Erythroblast (primary cell): ENCODE measurements at regions not wholly inside any gene's neighbourhood (a gene's known extent, or its start where the extent isn't known, plus 50 kb on each side); places are given as distances from the start of the nearest gene placed in this dataset.

ENCODE experiments used
- DNase-seq, 2 experiments: peaks; one replicate each; lab custom pipeline; 2025; lab: John Stamatoyannopoulos, UW
- GATA1 ChIP-seq: IDR thresholded peaks from 2 replicates; pipeline ENCODE4 v1.6.1; 2011; ENCODE audit warnings: low read depth, mild to moderate bottlenecking, control low read depth, low read length, moderate library complexity
- POLR2A ChIP-seq: IDR thresholded peaks from 2 replicates; pipeline ENCODE4 v1.6.1; 2011; ENCODE audit warnings: mild to moderate bottlenecking, low read length

DNA sequence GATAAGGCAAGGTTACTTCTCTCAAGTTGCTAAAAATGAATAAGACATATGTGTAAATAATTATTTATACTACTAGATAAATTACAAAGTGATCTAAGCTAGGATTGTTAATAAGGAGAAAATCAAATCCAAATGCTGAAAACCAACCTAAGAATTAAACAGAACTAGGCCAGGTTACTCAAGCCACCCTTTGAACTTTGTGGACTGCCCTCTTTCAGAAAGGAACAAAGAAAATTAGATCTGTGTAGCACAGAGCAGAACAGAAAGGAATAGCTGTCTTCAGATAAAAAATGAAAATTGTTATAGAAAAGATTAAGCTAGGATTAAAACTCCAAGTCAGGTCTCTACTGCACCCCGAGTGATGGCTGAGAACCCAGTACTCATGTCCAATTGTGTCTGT is 158.2 kb upstream of the LRIG1 start:
- TF ChIP-seq GATA1 (no peak), POLR2A (no peak)

DNA sequence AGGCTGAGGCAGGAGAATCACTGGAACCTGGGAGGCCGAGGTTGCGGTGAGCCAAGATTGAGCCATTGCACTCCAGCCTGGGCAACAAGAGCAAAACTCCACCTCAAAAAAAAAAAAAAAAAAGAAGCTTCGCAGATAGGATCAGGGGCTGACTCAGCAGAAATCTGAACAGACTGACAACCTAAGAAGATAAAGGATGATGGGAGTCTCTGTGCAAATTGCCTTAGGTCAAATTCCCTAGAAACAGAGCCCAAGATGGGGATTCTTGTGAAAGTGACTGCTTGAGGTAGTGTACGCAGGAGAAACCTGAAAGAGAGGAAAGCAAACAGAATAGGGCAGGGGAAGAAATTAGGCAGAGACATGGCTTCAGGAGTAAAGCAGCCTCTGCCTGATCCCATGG is 160.8 kb upstream of the LRIG1 start:
- TF ChIP-seq GATA1 (no peak), POLR2A (no peak)
- DNase-seq: peak in 1 of 2 experiments; percentile 3

More for the DNA sequence above, 158.2 kb upstream of the LRIG1 start:
- DNase-seq: no peak

DNA sequence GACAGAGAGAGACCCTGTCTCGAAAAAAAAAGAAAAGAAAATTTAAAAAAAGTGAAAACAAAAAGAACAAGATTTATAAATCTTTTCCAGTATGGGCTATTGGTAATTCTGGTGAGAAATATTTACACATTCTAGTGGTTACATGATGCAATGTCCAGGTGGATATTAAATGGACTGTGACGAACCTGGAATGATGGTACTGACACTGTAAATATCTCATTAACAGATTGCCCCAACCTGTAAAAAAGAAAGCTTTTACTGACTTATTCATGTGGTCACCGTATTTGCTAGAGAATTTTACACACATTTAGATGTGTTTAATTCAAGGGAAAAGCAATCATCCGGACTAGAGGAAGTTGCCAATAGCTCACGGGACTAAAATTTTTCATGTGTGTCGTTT is 162.1 kb upstream of the LRIG1 start:
- DNase-seq: no peak

DNA sequence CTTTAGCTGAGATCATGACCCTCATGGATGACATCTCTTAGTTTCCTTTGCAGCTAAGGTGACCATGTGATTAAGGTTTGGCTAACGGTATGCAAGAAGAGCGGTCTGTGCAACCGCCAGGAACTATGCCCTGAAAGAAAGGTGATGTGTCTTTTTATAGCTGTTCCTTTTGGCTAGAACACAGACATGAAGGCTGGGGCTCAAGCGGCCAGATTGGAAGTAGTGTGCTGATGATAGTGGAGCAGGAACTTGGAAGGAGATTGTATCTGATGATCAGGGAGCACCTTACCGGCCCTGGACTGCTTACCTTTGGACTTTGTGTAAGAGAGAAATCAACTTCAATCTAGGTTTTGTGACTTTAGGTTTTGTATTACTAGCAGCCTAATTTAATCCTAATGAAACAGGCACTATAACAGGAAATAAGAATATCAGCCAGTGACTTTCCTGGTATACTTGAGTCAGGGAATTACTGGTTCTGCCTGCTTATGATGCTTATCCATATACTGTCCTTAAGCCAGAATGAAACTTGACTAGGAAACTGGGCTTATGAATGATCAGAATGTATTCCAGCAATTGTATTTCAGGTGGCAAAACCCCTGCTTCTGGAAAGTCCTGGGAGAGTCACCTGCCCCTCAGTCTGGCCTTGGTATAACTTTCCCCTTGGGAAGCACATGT is 164.3 kb upstream of the LRIG1 start:
- DNase-seq: no peak
- TF ChIP-seq GATA1 (no peak), POLR2A (no peak)

More for the DNA sequence above, 162.1 kb upstream of the LRIG1 start:
- TF ChIP-seq POLR2A (no peak), GATA1 (no peak)

DNA sequence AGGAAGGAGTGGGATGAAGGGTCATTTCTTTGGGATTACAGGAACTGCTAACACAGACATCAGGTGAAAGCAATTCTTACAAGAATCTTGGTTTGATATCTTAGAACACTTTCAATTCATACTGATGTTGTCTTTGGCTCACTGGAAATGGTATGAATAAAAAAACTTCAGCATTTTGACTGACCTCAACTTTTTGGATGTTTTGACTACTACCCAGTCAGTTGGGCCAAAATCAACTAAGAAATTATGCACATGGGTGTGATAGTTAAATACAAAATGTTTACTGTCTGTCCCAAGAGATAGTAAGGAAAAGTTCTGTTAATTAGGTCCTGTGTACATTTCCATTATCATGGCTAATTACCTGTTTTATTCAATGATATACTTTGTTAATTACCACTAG is 165.5 kb upstream of the LRIG1 start:
- no peak for TF ChIP-seq POLR2A
- no peak for TF ChIP-seq GATA1
- DNase-seq: no peak

DNA sequence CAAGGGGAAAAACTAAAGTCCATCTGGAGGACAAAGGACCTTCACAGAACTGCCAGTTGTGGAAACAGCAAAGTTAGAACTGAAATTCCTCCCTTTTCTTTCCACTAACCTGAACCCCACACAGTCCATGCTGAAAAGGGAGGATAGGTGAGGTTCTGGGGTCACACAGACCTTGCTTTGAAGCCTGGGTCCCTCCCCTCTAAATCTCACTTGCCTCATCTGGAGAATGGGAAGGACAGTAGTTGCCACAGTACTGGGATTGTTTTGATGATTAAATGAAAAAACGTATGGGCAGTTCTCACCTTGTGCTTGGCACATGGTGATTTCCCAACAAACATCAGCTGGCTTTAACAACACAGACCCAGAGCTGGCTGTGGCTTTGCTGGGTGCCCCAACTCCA is 166.4 kb upstream of the LRIG1 start:
- TF ChIP-seq POLR2A: no peak
- no peak for TF ChIP-seq GATA1
- DNase-seq: no peak

DNA sequence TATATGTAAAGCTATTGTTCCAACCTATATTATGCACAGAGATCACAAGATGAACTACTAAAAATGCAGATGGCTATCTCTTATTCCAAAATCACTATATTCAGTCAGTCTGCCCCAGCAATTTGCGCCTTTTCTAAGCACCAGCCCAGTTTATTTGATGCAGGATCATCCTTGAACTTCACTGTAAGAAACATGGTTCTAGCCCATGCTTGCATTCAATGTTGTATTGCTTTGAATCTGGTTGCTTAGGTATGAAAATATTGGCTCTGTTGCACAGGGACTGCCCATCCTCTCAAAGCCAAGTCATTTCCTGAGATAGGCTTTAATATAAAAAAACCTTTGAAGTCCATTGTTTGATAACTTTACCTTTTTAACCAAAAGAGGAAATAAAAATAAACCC is 170.5 kb upstream of the LRIG1 start:
- TF ChIP-seq POLR2A (no peak), GATA1 (no peak)
- no peak for DNase-seq

DNA sequence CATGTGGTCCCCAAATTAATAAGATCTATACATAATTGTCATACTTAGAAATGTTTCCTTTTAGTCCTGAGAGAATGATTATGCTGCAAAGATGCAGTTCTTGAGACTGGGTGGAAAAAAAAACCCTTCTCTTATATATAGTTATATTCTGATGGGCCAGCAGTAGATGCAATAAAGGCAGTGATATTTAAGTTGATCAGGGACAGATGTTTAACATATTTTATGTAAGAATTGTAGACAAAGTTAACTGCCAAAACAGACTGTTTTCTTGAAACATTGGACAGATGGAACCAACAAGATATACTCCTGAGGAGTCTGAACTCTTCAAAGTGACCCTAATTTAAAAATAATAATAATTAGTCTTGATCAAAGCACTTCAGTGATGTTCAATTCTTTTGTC is 172.0 kb upstream of the LRIG1 start:
- no peak for TF ChIP-seq POLR2A
- no peak for DNase-seq

DNA sequence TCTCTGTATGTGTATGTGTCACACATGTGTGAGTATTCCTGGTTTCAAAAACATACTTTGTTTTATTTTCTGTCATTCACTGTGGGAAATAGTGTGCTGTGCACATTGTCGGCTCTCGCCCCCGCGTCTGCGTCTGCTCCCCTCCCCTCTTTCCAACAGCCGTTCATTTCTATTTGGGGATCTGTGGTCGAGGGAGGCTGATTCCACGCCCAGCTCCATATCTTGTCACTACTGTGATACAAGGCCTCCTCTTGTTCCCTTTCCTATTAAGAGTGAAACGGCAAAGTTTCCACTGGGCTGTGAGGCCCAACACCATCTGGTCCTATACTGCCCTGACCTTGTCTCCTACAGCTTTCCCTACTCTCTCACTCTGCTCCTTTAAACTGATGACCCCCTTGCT is 172.5 kb upstream of the LRIG1 start:
- DNase-seq: no peak
- TF ChIP-seq GATA1 (no peak), POLR2A (no peak)

DNA sequence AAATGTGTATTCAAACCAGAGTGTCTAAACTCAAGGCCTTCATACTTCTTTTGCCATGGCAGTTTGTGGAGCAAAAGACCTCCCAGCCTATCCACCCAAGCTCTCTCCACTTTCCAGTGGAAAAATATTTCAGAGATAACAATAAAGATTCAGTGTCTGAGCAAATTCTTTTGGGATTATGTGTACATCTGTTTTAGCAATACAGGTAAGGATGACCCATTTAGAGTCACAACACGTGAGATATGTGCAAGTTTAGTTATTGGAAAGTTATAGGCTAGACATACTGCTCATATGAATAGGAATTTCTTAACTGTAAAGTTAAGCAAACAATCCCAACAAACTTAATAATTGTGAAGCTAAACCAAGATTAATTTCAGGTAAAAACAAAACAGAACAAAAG is 174.5 kb upstream of the LRIG1 start:
- no peak for DNase-seq
- no peak for TF ChIP-seq GATA1
- TF ChIP-seq POLR2A: no peak

DNA sequence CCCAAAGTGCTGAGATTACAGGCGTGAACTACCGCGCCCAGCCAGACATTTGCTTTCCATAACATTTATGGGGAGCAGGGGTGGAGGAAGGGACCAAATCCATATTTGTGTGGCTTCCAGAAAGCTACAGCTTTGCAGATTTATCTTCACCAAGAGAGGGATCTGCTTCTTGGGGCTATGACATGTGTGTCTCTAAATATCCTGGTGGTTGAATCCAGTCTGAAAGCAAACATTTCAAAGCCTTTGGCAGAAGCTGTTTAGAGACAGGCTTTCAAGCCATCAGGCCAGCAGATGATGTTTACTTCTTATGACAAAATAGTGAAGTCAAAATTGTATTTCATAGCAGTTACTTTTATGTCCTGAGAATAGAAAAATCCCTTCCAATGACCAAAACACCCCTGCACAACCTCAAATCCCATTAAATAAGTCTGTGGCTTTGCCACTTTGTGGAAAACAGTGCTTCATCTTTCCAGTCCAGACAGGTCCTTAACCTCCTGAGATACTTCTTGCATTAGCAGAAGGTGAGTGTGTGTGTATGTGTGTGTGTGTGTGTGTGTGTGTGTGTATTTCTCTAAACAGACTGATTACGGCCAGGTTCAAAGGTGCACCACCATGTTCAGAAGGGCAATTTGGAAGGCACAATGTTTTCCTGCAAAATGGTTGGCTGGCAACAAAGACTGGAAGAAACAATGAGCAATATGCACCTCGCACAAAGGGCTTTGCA is 191.4 kb upstream of the LRIG1 start:
- no peak for DNase-seq
- no peak for TF ChIP-seq GATA1
- TF ChIP-seq POLR2A: no peak

DNA sequence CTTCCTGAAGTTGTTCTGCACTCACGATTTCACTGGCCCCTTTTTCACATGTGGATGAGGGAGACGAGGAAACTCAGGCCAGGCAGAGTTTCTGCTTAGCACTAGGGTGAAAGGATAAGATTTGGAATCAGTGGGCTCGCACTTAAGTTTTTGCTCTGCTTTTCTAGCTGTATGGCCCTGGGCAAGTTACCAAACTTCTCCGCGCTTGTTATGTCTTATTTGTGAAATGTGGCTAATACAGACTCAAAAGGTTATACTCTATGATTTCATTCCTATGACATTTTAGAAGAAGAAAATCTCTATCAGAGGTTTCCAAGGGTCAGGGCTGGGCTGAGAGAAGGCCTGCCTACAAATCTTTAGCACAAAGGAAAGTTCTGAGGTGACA is 191.9 kb upstream of the LRIG1 start:
- no peak for DNase-seq
- no peak for TF ChIP-seq GATA1
- TF ChIP-seq POLR2A: no peak

DNA sequence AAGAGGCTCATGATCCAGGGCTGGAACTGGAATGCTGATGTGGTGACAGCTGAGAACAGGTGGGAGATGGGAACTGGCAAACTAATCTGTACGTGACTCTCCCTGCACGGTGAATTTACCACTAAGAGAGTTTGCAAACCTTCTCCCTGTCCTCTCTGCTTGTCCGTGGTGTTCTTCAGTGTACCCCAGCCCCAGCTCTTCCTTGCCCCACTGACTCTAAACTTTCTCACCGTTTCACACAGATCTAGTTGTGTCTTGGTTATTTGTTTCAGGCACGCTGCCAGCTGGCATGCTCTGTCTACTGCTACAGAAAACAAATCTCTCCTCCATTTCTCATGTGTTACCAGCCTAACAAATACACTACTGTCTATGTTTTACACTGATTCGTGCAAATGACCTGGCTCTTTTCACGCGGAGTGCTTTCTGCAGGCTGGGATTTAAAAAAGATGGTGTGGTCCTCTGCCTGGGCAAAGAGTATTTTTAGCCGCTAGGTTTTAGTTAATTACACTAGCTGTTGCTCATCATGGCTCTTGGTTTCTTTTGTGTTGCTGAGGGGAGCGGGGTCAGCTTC is 192.7 kb upstream of the LRIG1 start:
- DNase-seq: no peak
- TF ChIP-seq POLR2A: no peak
- no peak for TF ChIP-seq GATA1

DNA sequence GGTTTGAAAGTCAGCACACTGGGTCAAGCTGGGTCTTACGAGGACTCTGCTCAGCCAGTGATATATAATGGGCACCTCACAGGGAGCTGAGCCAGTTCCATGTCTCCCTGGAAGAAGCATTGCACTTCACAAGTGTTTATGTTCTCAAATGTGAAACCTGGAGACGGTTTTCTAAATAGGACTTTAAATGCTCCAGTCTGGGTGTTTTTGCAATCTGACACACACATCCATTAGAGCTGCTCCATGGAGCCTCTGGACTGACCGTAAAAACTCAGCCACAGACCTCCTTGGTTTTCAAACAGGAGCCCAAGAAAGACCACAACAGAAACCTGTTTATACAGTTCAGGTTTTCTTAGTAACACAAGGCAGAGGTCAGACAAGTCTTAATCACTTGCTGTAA is 201.3 kb upstream of the LRIG1 start:
- TF ChIP-seq POLR2A (no peak), GATA1 (no peak)
- no peak for DNase-seq
